GM23338 (cell line): ENCODE measurements at regions not wholly inside any gene's neighbourhood (a gene's known extent, or its start where the extent isn't known, plus 50 kb on each side); places are given as distances from the start of the nearest gene placed in this dataset.

Source experiments
- ATAC-seq: fragments of 200-7000 bp; cut with Tn5 transposase; 3 replicates; pipeline ENCODE4 v1.9.1; 2020
- DNase-seq: peaks from one replicate; pipeline ENCODE4 v3.0.0-alpha.2; 2015; ENCODE audit warnings: low spot score
- H2AFZ ChIP-seq: fragments of 200-600 bp; sonication (generic); 2 replicates; pipeline ENCODE4 v1.8.0; 2016; ENCODE audit warnings: antibody characterized with exemption, mild to moderate bottlenecking, moderate library complexity
- H3F3A ChIP-seq: fragments of 200-600 bp; sonication (generic); replicated peaks from 2 replicates; pipeline ENCODE4 v1.8.0; 2017; ENCODE audit warnings: antibody characterized with exemption, mixed run types, low read depth
- H3K27ac ChIP-seq: fragments of 200-600 bp; sonication (generic); 2 replicates; pipeline ENCODE4 v1.6.1; 2016; ENCODE audit warnings: low read depth
- H3K27me3 ChIP-seq: fragments of 200-600 bp; sonication (generic); 2 replicates; pipeline ENCODE4 v1.8.0; 2016; ENCODE audit warnings: mild to moderate bottlenecking, mixed run types, moderate library complexity; ENCODE audit not compliant: insufficient read depth
- H3K36me3 ChIP-seq: fragments of 200-600 bp; sonication (generic); 2 replicates; pipeline ENCODE4 v1.8.0; 2016; ENCODE audit warnings: mild to moderate bottlenecking; ENCODE audit not compliant: insufficient read depth
- H3K4me1 ChIP-seq: fragments of 200-600 bp; sonication (generic); 2 replicates; pipeline ENCODE4 v1.8.0; 2016; ENCODE audit warnings: mild to moderate bottlenecking, moderate library complexity; ENCODE audit not compliant: insufficient read depth
- H3K4me2 ChIP-seq: fragments of 200-600 bp; sonication (generic); 2 replicates; pipeline ENCODE4 v1.7.1; 2017; ENCODE audit warnings: mixed run types
- H3K4me3 ChIP-seq: fragments of 200-600 bp; sonication (generic); 2 replicates; pipeline ENCODE4 v1.6.1; 2016; ENCODE audit warnings: mixed run types
- H3K79me2 ChIP-seq: fragments of 200-600 bp; sonication (generic); replicated peaks from 2 replicates; pipeline ENCODE4 v1.8.0; 2017; ENCODE audit warnings: mild to moderate bottlenecking; ENCODE audit not compliant: insufficient read depth
- H3K9me2 ChIP-seq: fragments of 200-600 bp; sonication (generic); 2 replicates; pipeline ENCODE4 v1.8.0; 2017; ENCODE audit not compliant: insufficient read depth
- H4K20me1 ChIP-seq: fragments of 200-600 bp; sonication (generic); replicated peaks from 2 replicates; pipeline ENCODE4 v1.8.0; 2017; ENCODE audit warnings: mild to moderate bottlenecking; ENCODE audit not compliant: insufficient read depth
- H3K27ac Mint-ChIP-seq: 2 replicates; pipeline ENCODE4 v1.8.0; 2020; ENCODE audit warnings: inconsistent platforms, mild to moderate bottlenecking, moderate library complexity, mixed read lengths
- H3K27me3 Mint-ChIP-seq: 3 replicates; pipeline ENCODE4 v1.8.0; 2022; ENCODE audit warnings: low read depth, mild to moderate bottlenecking, moderate library complexity, mixed read lengths, inconsistent platforms; ENCODE audit not compliant: insufficient read depth, poor library complexity
- H3K36me3 Mint-ChIP-seq: 3 replicates; pipeline ENCODE4 v1.8.0; 2021; ENCODE audit warnings: low read depth, mild to moderate bottlenecking, inconsistent platforms, moderate library complexity, mixed read lengths
- H3K4me1 Mint-ChIP-seq: 3 replicates; pipeline ENCODE4 v1.8.0; 2020; ENCODE audit warnings: mild to moderate bottlenecking, inconsistent platforms, mixed read lengths
- H3K4me3 Mint-ChIP-seq: 3 replicates; pipeline ENCODE4 v1.8.0; 2021; ENCODE audit warnings: moderate library complexity, mild to moderate bottlenecking, inconsistent platforms, mixed read lengths
- H3K9me3 Mint-ChIP-seq: 3 replicates; pipeline ENCODE4 v1.8.0; 2020; ENCODE audit warnings: moderate library complexity, mild to moderate bottlenecking, inconsistent platforms, mixed read lengths
- CREB1 ChIP-seq: fragments of 250-450 bp; sonication (Bioruptor Pico); IDR thresholded peaks from 2 replicates; pipeline ENCODE4 v1.5.0; 2020; ENCODE audit warnings: low read depth, mild to moderate bottlenecking, moderate library complexity
- CTCF ChIP-seq, 2 experiments: fragments of 200-600 bp in 1 of 2; sonication (generic) in 1 of 2; conservative IDR thresholded peaks; 2 replicates each; pipeline versions ENCODE4 v1.5.1 to v1.6.1; 2016 to 2017; ENCODE audit warnings: antibody characterized with exemption in 2 of 2, low read depth in 2 of 2, mild to moderate bottlenecking in 2 of 2, moderate library complexity in 1 of 2
- ETS1 ChIP-seq: IDR thresholded peaks from 2 replicates; pipeline ENCODE4 v1.6.1; 2016; ENCODE audit warnings: antibody characterized with exemption
- EZH2 ChIP-seq: fragments of 200-600 bp; sonication (generic); IDR thresholded peaks from one replicate; pipeline ENCODE4 v1.8.0; 2017; ENCODE audit warnings: antibody characterized with exemption, mild to moderate bottlenecking, low read depth; ENCODE audit not compliant: unreplicated experiment
- EZH2phosphoT487 ChIP-seq: fragments of 200-600 bp; sonication (generic); IDR thresholded peaks from one replicate; pipeline ENCODE4 v1.8.1; 2018; ENCODE audit warnings: antibody characterized with exemption; ENCODE audit not compliant: unreplicated experiment
- JUNB ChIP-seq: IDR thresholded peaks from one replicate; pipeline ENCODE4 v1.6.1; 2016; ENCODE audit warnings: antibody characterized with exemption; ENCODE audit not compliant: unreplicated experiment
- NANOG ChIP-seq: IDR thresholded peaks from 2 replicates; pipeline ENCODE4 v1.6.1; 2016; ENCODE audit warnings: antibody characterized with exemption, borderline replicate concordance
- POLR2AphosphoS5 ChIP-seq: IDR thresholded peaks from 2 replicates; pipeline ENCODE4 v1.6.1; 2016; ENCODE audit warnings: antibody characterized with exemption, low read depth
- REST ChIP-seq: IDR thresholded peaks from one replicate; pipeline ENCODE4 v1.6.1; 2018; ENCODE audit warnings: antibody characterized with exemption; ENCODE audit not compliant: unreplicated experiment
- STAT1 ChIP-seq: IDR thresholded peaks from one replicate; pipeline ENCODE4 v1.6.1; 2016; ENCODE audit warnings: antibody characterized with exemption; ENCODE audit not compliant: unreplicated experiment
- ZNF331 ChIP-seq: fragments of 250-450 bp; sonication (Bioruptor Pico); IDR thresholded peaks from 2 replicates; pipeline ENCODE4 v1.5.0; 2020; ENCODE audit warnings: low read depth, mild to moderate bottlenecking, moderate library complexity
- ZNF462 ChIP-seq: fragments of 250-450 bp; sonication (Bioruptor Pico); IDR thresholded peaks from 2 replicates; pipeline ENCODE4 v1.5.0; 2020; ENCODE audit warnings: mild to moderate bottlenecking, moderate library complexity

- TF ChIP-seq REST, result no peak
- TF ChIP-seq NANOG, result no peak
- no peak for TF ChIP-seq ZNF331 (CRISPR knock-in tag)
- TF ChIP-seq EZH2phosphoT487, result no peak
- TF ChIP-seq EZH2, result no peak
- TF ChIP-seq CREB1 (CRISPR knock-in tag), result no peak
- no peak for TF ChIP-seq JUNB
- no peak for TF ChIP-seq ETS1
These were observed 107.6 kb downstream of the GLUL start (continued) for GRCh38 chr1:182283746-182284544.

GRCh38 chr1:182281541-182281940, 110.0 kb downstream of the GLUL start:
- H3K4me1 Mint-ChIP-seq, result peaks cover 3% of the 10 kb centered on the region; the same call in 1 of the 3 replicates
- H3K4me2 ChIP-seq, result no peak overlapping the region
- H3K4me3 Mint-ChIP-seq, result no peak overlapping the region
- H3K27ac ChIP-seq, result no peak overlapping the region
- no peaks in the 10 kb centered on the region for H3K9me3 Mint-ChIP-seq
- H3K4me1 ChIP-seq, result no peaks in the 10 kb centered on the region
- H3K79me2 ChIP-seq, result no peaks in the 10 kb centered on the region
- no peaks in the 10 kb centered on the region for H3K27me3 ChIP-seq
- H2AFZ ChIP-seq, result no peak overlapping the region
- no peak overlapping the region for H3K4me3 ChIP-seq
- no peaks in the 10 kb centered on the region for H3K27me3 Mint-ChIP-seq
- TF ChIP-seq STAT1, result no peak
- peak; percentile 13 to 37; a peak in 2 of 4 replicates for TF ChIP-seq CTCF (conservative IDR thresholded peaks at IDR 0.05; ENCODE audit: low read depth in 2 of 2)
- no peak for TF ChIP-seq EZH2
- TF ChIP-seq POLR2AphosphoS5, result no peak
- no peak for TF ChIP-seq ZNF462 (CRISPR knock-in tag)
- DNase-seq (peak; percentile 6), ATAC-seq (peak; percentile 23; the same call in 1 of the 3 replicates)
- H3K36me3 Mint-ChIP-seq, result no peaks in the 10 kb centered on the region
- H3K36me3 ChIP-seq, result no peaks in the 10 kb centered on the region
- H3F3A ChIP-seq, result no peaks in the 10 kb centered on the region
- no peak overlapping the region for H3K27ac Mint-ChIP-seq
- H4K20me1 ChIP-seq, result no peaks in the 10 kb centered on the region
- H3K9me2 ChIP-seq, result peaks cover 5% of the 10 kb centered on the region
